Stomach (tissue), 4 donors: ENCODE measurements at regions not wholly inside any gene's neighbourhood (a gene's known extent, or its start where the extent isn't known, plus 50 kb on each side); places are given as distances from the start of the nearest gene placed in this dataset.

ENCODE experiments used
- CTCF ChIP-seq, 7 experiments: fragments of 450-650 bp in 4 of 7; fragments of 200-600 bp in 3 of 7; sonication (generic) in 3 of 7; IDR thresholded peaks; one replicate each; pipeline ENCODE4 v1.5.1; 2016 to 2019; ENCODE audit warnings: antibody characterized with exemption in 7 of 7, control low read depth in 2 of 7, mild to moderate bottlenecking in 1 of 7
- POLR2A ChIP-seq, 4 donors: fragments of 450-650 bp; IDR thresholded peaks; one replicate each; pipeline ENCODE4 v1.6.1; 2016; ENCODE audit warnings: antibody characterized with exemption in 4 of 4, control low read depth in 2 of 4, mild to moderate bottlenecking in 1 of 4, moderate library complexity in 1 of 4
- POLR2AphosphoS5 ChIP-seq, 3 donors: sonication (generic); formaldehyde crosslinking; IDR thresholded peaks; one replicate each; pipeline ENCODE4 v1.6.1; 2016; ENCODE audit warnings: antibody characterized with exemption in 3 of 3

GRCh38 chr12:124626971-124627411, 59.6 kb upstream of the NCOR2 start:
- TF ChIP-seq CTCF (IDR thresholded peaks at IDR 0.05): no peak
- no peak for TF ChIP-seq POLR2AphosphoS5 (IDR thresholded peaks at IDR 0.05)
- TF ChIP-seq POLR2A (IDR thresholded peaks at IDR 0.05): no peak
